ENCODE measurements at regions not wholly inside any gene's neighbourhood (a gene's known extent, or its start where the extent isn't known, plus 50 kb on each side); places are given as distances from the start of the nearest gene placed in this dataset.

DNA sequence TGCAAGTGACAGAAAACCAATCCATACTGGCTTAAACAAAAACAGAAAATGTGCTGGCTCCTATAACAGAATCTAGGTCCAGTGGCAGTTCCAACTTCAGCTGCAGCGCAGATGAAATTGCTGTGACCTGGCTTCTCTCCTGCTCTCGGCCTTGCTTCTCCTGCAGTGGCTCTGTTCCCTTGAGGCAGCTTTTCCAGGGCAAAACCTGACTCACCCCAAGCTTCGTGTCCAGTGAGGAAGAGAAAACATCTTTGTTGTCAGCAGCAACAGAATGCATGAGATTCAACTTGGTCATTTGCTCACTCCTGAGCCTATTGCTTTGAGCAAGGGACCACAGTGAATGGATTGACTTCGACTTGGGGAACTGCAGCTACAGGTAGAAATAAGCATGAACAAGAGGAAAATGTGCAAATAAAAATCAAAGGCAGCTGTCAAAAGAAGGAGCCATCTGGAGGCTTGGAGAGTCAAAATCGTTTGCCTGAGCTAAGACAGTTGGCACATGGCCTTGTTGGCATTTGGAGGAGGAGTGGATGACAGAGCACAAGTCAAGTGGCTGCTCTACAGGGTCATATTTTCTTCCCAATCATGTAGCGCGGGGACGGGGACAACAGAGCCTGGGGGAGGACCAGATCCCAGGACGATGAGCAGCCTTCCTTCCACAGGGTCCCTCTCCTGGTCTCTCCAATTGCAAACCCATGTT lies 523.4 kb downstream of the FGF9 start:
- TF ChIP-seq POLR2A (IDR thresholded peaks at IDR 0.05), result no peak
- TF ChIP-seq, protein P1, sequence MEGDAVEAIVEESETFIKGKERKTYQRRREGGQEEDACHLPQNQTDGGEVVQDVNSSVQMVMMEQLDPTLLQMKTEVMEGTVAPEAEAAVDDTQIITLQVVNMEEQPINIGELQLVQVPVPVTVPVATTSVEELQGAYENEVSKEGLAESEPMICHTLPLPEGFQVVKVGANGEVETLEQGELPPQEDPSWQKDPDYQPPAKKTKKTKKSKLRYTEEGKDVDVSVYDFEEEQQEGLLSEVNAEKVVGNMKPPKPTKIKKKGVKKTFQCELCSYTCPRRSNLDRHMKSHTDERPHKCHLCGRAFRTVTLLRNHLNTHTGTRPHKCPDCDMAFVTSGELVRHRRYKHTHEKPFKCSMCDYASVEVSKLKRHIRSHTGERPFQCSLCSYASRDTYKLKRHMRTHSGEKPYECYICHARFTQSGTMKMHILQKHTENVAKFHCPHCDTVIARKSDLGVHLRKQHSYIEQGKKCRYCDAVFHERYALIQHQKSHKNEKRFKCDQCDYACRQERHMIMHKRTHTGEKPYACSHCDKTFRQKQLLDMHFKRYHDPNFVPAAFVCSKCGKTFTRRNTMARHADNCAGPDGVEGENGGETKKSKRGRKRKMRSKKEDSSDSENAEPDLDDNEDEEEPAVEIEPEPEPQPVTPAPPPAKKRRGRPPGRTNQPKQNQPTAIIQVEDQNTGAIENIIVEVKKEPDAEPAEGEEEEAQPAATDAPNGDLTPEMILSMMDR (IDR thresholded peaks at IDR 0.05), result no peak
